ENCODE measurements at regions not wholly inside any gene's neighbourhood (a gene's known extent, or its start where the extent isn't known, plus 50 kb on each side); places are given as distances from the start of the nearest gene placed in this dataset.
"Not testable (repeated sequence)": the region's sequence is repeated elsewhere in the genome, so short reads cannot be mapped to it uniquely, and the experiment has no call there.

DNA sequence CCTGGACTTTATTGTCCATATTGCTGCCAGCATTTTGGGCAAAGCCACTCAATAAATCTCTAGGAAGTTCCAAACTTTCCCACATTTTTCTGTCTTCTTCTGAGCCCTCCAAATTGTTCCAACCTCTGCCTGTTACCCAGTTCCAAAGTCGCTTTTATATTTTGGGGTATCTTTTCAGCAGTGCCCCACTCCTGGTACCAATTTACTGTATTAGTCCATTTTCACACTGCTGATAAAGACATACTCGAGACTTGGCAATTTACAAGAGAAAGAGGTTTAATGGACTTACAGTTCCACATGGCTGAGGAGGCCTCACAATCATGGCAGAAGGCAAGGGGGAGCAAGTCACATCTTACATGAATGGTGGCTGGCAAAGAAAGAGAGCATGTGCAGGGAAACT, 53.4 kb downstream of the AHSP start:
- H3K27ac ChIP-seq = not testable (repeated sequence)

- not testable (repeated sequence) for H3K27ac ChIP-seq
Measured at GRCh38 chr16:31601737-31602384, 74.2 kb downstream of the AHSP start.

DNA sequence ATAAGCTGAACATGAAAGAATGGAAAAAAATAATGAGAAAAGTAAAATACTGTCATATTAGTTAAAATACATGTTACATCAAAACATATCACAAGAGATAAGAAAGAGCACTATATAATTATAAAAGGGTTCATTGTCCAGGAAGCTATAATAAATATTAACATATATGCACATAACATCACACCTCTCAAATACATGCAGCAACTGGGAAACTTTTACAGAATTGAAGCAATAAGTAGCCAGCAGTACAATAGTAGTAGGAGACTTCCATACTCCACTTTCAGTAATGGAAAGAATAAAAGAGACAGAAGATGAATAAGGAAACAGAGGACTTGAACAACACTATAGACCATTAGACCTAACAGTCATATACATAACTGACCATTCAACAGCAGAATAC, 90.4 kb downstream of the AHSP start:
- H3K27ac ChIP-seq = no peak overlapping the region
- TF ChIP-seq ZFX (IDR thresholded peaks at IDR 0.05; ENCODE audit: borderline replicate concordance) (no peak), CTCF (IDR thresholded peaks at IDR 0.05) (no peak)

DNA sequence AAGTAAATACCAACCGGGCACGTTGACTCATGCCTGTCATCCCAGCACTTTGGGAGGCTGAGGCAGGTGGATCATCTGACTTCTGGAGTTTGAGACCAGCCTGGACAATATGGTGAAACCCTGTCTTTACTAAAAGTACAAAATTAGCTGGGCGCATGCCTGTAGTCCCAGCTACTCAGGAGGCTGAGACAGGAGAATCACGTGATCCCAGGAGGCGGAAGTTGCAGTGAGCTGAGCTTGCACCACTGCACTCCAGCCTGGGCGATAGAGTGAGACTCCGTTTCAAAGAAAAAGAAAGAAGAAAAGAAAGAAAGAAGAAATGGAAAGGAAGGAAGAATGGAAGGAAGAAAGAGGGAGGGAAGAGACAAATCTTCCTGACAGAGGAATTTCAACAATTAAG, 108.7 kb downstream of the AHSP start:
- TF ChIP-seq CTCF (IDR thresholded peaks at IDR 0.05) (no peak), ZFX (IDR thresholded peaks at IDR 0.05; ENCODE audit: borderline replicate concordance) (no peak)

GRCh38 chr16:31641279-31641678, 113.6 kb downstream of the AHSP start:
- H3K27ac ChIP-seq = no peak overlapping the region
- TF ChIP-seq ZFX (IDR thresholded peaks at IDR 0.05; ENCODE audit: borderline replicate concordance) (no peak), CTCF (IDR thresholded peaks at IDR 0.05) (no peak)

More for the DNA sequence above, 108.7 kb downstream of the AHSP start:
- no peak overlapping the region for H3K27ac ChIP-seq

DNA sequence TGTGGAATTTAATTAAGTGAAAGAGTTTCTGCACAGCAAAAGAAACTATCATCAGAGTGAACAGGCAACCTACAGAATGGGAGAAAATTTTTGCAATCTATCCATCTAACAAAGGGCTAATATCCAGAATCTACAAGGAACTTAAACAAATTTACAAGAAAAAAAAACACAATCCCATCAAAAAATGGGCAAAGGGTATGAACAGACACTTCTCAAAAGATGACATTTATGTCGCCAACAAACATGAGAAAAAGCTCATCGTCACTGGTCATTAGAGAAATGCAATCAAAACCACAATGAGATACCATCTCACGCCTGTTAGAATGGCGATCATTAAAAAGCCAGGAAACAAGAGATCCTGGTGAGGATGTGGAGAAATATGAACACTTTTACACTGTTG, 128.0 kb downstream of the AHSP start:
- H3K27ac ChIP-seq = not testable (repeated sequence)

DNA sequence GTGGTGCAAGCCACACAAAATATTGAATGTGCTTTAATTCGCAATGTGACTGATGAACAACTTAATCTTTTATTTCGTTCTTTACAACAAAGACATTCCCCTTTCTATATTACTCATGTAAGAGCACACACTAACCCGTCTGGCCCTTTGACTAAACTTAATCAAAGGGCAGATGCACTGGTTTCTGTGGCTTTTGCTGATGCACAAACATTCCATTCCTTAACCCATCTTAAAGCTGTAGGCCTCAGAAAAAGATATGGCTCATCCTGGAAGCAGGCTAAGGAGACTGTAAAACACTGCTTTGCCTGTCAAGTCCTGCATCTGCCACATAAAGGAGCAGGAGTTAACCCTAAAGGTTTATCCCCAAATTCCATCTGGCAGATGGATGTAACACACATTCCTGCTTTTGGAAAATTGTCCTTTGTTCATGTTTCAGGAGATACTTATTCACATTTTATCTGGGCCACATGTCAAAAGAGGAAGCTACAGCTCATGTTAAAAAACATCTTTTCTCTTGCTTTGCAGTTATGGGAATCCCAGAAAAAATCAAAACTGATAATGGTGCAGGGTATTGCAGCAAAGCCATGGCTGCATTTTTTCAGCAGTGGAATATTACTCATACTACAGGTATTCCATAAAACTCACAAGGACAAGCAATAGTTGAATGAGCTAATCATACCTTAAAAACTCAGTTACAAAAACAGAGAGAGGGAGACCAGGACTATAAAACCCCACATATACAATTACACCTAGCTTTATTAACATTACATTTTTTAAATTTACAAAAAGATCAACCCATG, 137.2 kb downstream of the AHSP start:
- TF ChIP-seq CTCF (IDR thresholded peaks at IDR 0.05) = no peak
- TF ChIP-seq ZFX (IDR thresholded peaks at IDR 0.05; ENCODE audit: borderline replicate concordance) = no peak
- H3K27ac ChIP-seq = no peak overlapping the region

DNA sequence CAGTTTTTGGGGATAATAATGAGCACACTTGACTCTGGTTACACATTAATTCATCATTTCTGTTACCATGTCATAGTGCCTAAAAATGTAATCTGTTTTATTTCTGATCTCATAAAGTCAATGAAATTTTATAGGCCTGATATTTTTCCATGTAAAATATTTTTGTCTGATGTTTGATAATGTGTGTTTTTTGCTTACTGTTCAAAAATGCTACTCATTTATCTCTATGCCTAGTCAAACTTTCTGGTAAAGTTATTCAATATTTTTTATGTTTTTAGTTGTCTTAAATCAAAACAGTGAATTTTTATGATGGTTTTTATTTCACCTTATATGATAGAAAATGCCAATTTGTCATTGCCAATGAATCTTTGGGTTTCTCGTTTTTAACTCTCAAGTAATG, 147.0 kb downstream of the AHSP start:
- no peak overlapping the region for H3K27ac ChIP-seq
- TF ChIP-seq ZFX (IDR thresholded peaks at IDR 0.05; ENCODE audit: borderline replicate concordance) = no peak
- no peak for TF ChIP-seq CTCF (IDR thresholded peaks at IDR 0.05)

- no peak overlapping the region for H3K27ac ChIP-seq
- TF ChIP-seq CTCF (IDR thresholded peaks at IDR 0.05) = no peak
- TF ChIP-seq ZFX (IDR thresholded peaks at IDR 0.05; ENCODE audit: borderline replicate concordance) = no peak
Measured at GRCh38 chr16:31676731-31677130, 149.0 kb downstream of the AHSP start.

All from 22Rv1 (cell line).